ENCODE measurements at regions not wholly inside any gene's neighbourhood (a gene's known extent, or its start where the extent isn't known, plus 50 kb on each side); places are given as distances from the start of the nearest gene placed in this dataset.

DNA sequence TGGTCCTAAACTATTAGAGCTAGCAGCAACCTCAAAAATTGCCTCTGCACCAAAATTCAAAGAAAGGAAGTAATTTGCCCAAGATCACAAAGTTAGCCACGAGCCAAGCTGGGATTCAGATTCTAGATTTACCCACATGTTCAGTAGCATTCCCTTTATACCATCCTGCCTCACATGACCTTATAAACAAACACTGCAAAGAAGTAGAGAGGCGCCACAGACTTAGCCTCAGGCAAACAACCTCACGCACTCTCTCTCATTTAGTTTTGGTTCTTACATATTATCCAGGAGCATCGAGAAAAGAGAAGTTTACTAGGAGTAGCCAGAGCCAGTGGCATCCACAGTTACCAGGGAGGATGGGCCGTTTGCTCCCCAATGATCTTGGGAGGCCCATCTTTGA, 226.6 kb downstream of the OSR1 start:
- Histone ChIP-seq H3K9ac (ENCODE audit: low read depth, low read length) (no peak overlapping the region), H3K18ac (ENCODE audit: low read depth, low read length) (peak overlapping the region; percentile 91), H2AFZ (replicated peaks; ENCODE audit: low read length, poor library complexity) (no peak overlapping the region), H2BK120ac (ENCODE audit: low read depth, low read length) (peak overlapping the region; percentile 95), H2BK15ac (ENCODE audit: low read depth, low read length) (peak overlapping the region; percentile 88; the same call in 2 of the 3 replicates), H4K8ac (ENCODE audit: low read depth in 2 of 2, low read length in 2 of 2) (peak overlapping the region; percentile 23 to 79; a peak in 3 of 4 replicates), H4K20me1 (ENCODE audit: insufficient read depth, low read length) (no peaks in the 10 kb centered on the region), H3K4ac (ENCODE audit: low read depth, low read length) (peak overlapping the region; percentile 71), H3K9me1 (ENCODE audit: insufficient read depth, low read length) (peaks cover 3% of the 10 kb centered on the region; the same call in 1 of the 2 replicates), H3K56ac (ENCODE audit: extremely low read depth, insufficient read depth, low read length) (no peak overlapping the region), H2BK5ac (ENCODE audit: low read depth, low read length, poor library complexity, severe bottlenecking) (peak overlapping the region; percentile 21), H2AK5ac (ENCODE audit: low read depth, low read length) (peak overlapping the region; percentile 86), H3K14ac (replicated peaks; ENCODE audit: low read depth, low read length) (peak overlapping the region; percentile 21), H4K91ac (ENCODE audit: insufficient read depth, low read depth, low read length) (peak overlapping the region; percentile 86), H3K23ac (ENCODE audit: low read depth, low read length) (no peak overlapping the region), H2BK20ac (ENCODE audit: low read depth, low read length) (peak overlapping the region; percentile 91), H2AK9ac (replicated peaks; ENCODE audit: low read depth, low read length, poor library complexity) (no peak overlapping the region), H3K27me3 (ENCODE audit: control insufficient read depth, insufficient read depth, low read length) (no peaks in the 10 kb centered on the region), H4K5ac (ENCODE audit: low read depth, low read length) (peak overlapping the region; percentile 78; the same call in 1 of the 2 replicates), H3K27ac (ENCODE audit: insufficient read depth, low read length) (no peak overlapping the region), H3K4me3 (ENCODE audit: insufficient read depth, low read depth, low read length) (no peak overlapping the region), H3K79me1 (ENCODE audit: low read depth in 1 of 2, low read length in 2 of 2) (no peaks in the 10 kb centered on the region), H3K9me3 (ENCODE audit: control insufficient read depth, insufficient read depth, low read length) (no peaks in the 10 kb centered on the region), H3K36me3 (ENCODE audit: control insufficient read depth, insufficient read depth, low read length) (no peaks in the 10 kb centered on the region), H3K4me2 (ENCODE audit: low read depth, low read length) (no peak overlapping the region), H3K4me1 (ENCODE audit: control insufficient read depth, insufficient read depth, low read length) (peaks cover 11% of the 10 kb centered on the region)
- TF ChIP-seq CHD1 (IDR thresholded peaks at IDR 0.05; ENCODE audit: low read depth, low read length) (no peak), MAFK (IDR thresholded peaks at IDR 0.05; ENCODE audit: low read depth, low read length) (no peak), NFE2L2 (IDR thresholded peaks at IDR 0.05; ENCODE audit: low read depth, low read length) (no peak), BHLHE40 (IDR thresholded peaks at IDR 0.05; ENCODE audit: low read depth, low read length) (no peak), POLR2A (IDR thresholded peaks at IDR 0.05; ENCODE audit: low read depth, low read length) (no peak), CEBPB (IDR thresholded peaks at IDR 0.05; ENCODE audit: low read depth, low read length) (no peak), RCOR1 (IDR thresholded peaks at IDR 0.05; ENCODE audit: insufficient replicate concordance, low read length) (no peak), SMC3 (IDR thresholded peaks at IDR 0.05; ENCODE audit: low read depth, low read length) (no peak), MXI1 (IDR thresholded peaks at IDR 0.05; ENCODE audit: borderline replicate concordance, low read depth, low read length) (no peak), MAZ (IDR thresholded peaks at IDR 0.05; ENCODE audit: borderline replicate concordance, low read depth, low read length) (no peak), RAD21 (IDR thresholded peaks at IDR 0.05; ENCODE audit: low read length) (no peak), RFX5 (IDR thresholded peaks at IDR 0.05; ENCODE audit: low read depth, low read length) (no peak), FOS (IDR thresholded peaks at IDR 0.05; ENCODE audit: low read depth, low read length) (no peak)
- TF ChIP-seq, protein P1, sequence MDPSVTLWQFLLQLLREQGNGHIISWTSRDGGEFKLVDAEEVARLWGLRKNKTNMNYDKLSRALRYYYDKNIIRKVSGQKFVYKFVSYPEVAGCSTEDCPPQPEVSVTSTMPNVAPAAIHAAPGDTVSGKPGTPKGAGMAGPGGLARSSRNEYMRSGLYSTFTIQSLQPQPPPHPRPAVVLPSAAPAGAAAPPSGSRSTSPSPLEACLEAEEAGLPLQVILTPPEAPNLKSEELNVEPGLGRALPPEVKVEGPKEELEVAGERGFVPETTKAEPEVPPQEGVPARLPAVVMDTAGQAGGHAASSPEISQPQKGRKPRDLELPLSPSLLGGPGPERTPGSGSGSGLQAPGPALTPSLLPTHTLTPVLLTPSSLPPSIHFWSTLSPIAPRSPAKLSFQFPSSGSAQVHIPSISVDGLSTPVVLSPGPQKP (IDR thresholded peaks at IDR 0.05; ENCODE audit: borderline replicate concordance, low read depth, low read length): no peak
- TF ChIP-seq, protein P2, sequence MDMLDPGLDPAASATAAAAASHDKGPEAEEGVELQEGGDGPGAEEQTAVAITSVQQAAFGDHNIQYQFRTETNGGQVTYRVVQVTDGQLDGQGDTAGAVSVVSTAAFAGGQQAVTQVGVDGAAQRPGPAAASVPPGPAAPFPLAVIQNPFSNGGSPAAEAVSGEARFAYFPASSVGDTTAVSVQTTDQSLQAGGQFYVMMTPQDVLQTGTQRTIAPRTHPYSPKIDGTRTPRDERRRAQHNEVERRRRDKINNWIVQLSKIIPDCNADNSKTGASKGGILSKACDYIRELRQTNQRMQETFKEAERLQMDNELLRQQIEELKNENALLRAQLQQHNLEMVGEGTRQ (IDR thresholded peaks at IDR 0.05; ENCODE audit: low read depth, low read length): no peak
- 100% methylated on average over 1 of the region's 5 CpGs; no CpG with 5 or more reads in 1 of the 2 experiments for WGBS, 2 experiments (ENCODE audit: extremely low coverage in 2 of 2, insufficient read length in 1 of 2)
- CTCF ChIA-PET: interaction anchor here (1.3 kb wide), 1 partner anchor 68 kb away, joined by 4 read pairs; no protein-coding TSS in a partner anchor
- in situ Hi-C loops (cut with MboI; ENCODE audit: low sequenced_read_pairs): no loop called here
- intact Hi-C loops (cut with micrococcal nuclease): loop anchor here (10.0 kb wide), 2 partner anchors 247 to 607 kb away; no protein-coding TSS in a partner anchor
- DNase-seq (no peak), ATAC-seq (ENCODE audit: low read depth) (no peak)
- POLR2A ChIA-PET (ENCODE audit: unreplicated experiment): no interaction called here
- BruUV-seq (replicated peaks): no TSS peak
- dilution Hi-C loops (cut with HindIII; ENCODE audit: low sequenced_read_pairs, unreplicated experiment): no loop called here

All from IMR-90 (cell line).